Adrenal gland (tissue), 5 donors: ENCODE measurements at regions not wholly inside any gene's neighbourhood (a gene's known extent, or its start where the extent isn't known, plus 50 kb on each side); places are given as distances from the start of the nearest gene placed in this dataset.

Experiments used
- CTCF ChIP-seq, 6 experiments: fragments of 450-650 bp in 4 of 6; fragments of 200-600 bp in 2 of 6; sonication (generic) in 1 of 6; IDR thresholded peaks; 1 replicate in 5 of 6; 2 replicates in 1 of 6; pipeline versions ENCODE4 v1.5.1 to v1.8.0; 2016 to 2021; ENCODE audit warnings: antibody characterized with exemption in 6 of 6, mild to moderate bottlenecking in 2 of 6, moderate library complexity in 1 of 6
- POLR2A ChIP-seq, 2 donors: fragments of 450-650 bp; IDR thresholded peaks; one replicate each; pipeline ENCODE4 v1.6.1; 2017; ENCODE audit warnings: antibody characterized with exemption in 2 of 2, mild to moderate bottlenecking in 2 of 2, moderate library complexity in 1 of 2
- donor health status: DM: no; HTN: no; CAD: no.

- TF ChIP-seq CTCF (IDR thresholded peaks at IDR 0.05) (no peak), POLR2A (IDR thresholded peaks at IDR 0.05) (no peak)
These were observed 529.1 kb upstream of the PCDH10 start for GRCh38 chr4:132619968-132620367.
